ENCODE measurements at regions not wholly inside any gene's neighbourhood (a gene's known extent, or its start where the extent isn't known, plus 50 kb on each side); places are given as distances from the start of the nearest gene placed in this dataset.
"Not testable (repeated sequence)": the region's sequence is repeated elsewhere in the genome, so short reads cannot be mapped to it uniquely, and the experiment has no call there.

DNA sequence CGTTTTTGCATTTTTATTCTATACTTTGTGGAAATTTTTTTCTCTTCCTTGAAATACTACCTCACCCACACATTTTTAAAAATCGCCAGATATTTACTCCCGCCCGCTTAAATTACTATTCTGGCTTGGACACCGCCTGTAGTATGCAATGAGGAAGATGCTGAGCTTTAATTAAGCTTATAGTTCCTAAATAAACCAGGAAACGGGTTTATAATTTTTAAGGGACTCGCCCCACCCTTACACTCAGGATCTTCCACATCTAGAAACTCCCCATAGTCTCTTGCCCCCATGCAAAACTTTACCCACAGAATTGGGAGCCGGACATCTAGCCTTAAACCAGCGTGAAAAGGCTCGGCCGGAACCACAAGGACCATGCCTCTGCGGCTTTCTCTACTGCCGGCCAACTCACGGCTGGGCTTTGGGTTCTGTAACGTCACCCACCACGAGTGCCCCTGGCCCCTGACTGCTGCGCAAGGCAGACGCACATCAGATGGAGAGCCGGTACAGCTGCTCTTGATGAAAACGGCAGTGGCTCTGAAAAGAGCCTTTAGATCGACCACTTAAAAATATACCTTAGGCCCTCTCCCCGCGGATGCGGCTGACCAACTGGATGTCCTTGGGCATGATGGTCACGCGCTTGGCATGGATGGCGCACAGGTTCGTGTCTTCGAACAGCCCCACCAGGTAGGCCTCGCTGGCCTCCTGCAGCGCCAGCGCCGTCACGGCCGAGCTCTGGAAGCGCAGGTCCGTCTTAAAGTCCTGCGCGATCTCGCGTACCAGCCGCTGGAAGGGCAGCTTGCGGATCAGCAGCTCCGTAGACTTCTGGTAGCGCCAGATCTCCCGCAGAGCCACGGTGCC lies 66.3 kb downstream of the FAM72B start:
- DNase-seq = not testable (repeated sequence)
